Activated CD4-positive, alpha-beta memory T cell treated with anti-CD3 and anti-CD28 coated beads for 36 hours (primary cell): ENCODE measurements at regions not wholly inside any gene's neighbourhood (a gene's known extent, or its start where the extent isn't known, plus 50 kb on each side); places are given as distances from the start of the nearest gene placed in this dataset.

ENCODE experiments used
- CTCF ChIA-PET: fragments of 350-600 bp; sonication (Branson Sonifier 250); formaldehyde crosslinking; loops from one replicate; lab custom pipeline; 2021; ENCODE audit warnings: antibody characterized with exemption, inconsistent platforms; lab: Charles Lee
- POLR2A ChIA-PET: fragments of 350-600 bp; sonication (Branson Sonifier 250); formaldehyde crosslinking; loops from one replicate; lab custom pipeline; 2021; ENCODE audit warnings: antibody characterized with exemption; lab: Charles Lee
- DNase-seq: peaks from one replicate; pipeline ENCODE4 v3.0.0-alpha.2; 2020
- H3K27ac Mint-ChIP-seq: one replicate; pipeline ENCODE4 v1.8.0; 2021; ENCODE audit warnings: mixed read lengths
- H3K27me3 Mint-ChIP-seq: one replicate; pipeline ENCODE4 v1.8.0; 2021; ENCODE audit warnings: mixed read lengths
- H3K36me3 Mint-ChIP-seq: one replicate; pipeline ENCODE4 v1.8.0; 2021; ENCODE audit warnings: mixed read lengths
- H3K4me1 Mint-ChIP-seq: one replicate; pipeline ENCODE4 v1.8.0; 2021; ENCODE audit warnings: low read depth, mixed read lengths
- H3K4me3 Mint-ChIP-seq: one replicate; pipeline ENCODE4 v1.8.0; 2021; ENCODE audit warnings: mild to moderate bottlenecking, mixed read lengths
- H3K9me3 Mint-ChIP-seq: one replicate; pipeline ENCODE4 v1.8.0; 2021; ENCODE audit warnings: mixed read lengths
- intact Hi-C: fragments of 100-400 bp; cut with micrococcal nuclease; formaldehyde crosslinking; loops from one replicate; pipeline ENCODE4 v1.15.1; 2023

DNA sequence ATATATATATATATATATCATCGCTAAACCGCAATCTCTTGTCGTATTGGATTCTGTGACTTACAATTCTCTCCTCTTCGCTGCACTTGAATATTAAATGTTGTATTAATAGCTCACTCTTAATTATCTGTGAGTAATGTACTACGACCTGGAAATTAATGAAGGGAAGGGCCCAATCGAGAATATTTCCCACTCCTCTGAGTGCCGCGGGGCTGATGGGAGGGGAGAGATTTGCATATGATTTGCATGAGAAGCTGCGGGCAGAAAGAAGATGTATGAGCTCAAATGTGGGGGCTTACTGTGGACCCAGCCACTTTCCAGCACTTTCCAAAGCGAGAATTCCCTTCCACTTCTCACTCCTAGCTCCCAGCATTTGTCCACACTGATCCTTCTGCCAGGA lies 141.2 kb downstream of the MN1 start:
- peaks cover 4% of the 10 kb centered on the region for H3K27me3 Mint-ChIP-seq
- H3K4me3 Mint-ChIP-seq = no peak overlapping the region
- H3K27ac Mint-ChIP-seq = no peak overlapping the region
- CTCF ChIA-PET = no interaction called here
- no peak for DNase-seq
- peaks cover 17% of the 10 kb centered on the region for H3K9me3 Mint-ChIP-seq
- intact Hi-C loops = no loop called here
- H3K36me3 Mint-ChIP-seq = no peaks in the 10 kb centered on the region
- POLR2A ChIA-PET = no interaction called here
- H3K4me1 Mint-ChIP-seq = no peaks in the 10 kb centered on the region

DNA sequence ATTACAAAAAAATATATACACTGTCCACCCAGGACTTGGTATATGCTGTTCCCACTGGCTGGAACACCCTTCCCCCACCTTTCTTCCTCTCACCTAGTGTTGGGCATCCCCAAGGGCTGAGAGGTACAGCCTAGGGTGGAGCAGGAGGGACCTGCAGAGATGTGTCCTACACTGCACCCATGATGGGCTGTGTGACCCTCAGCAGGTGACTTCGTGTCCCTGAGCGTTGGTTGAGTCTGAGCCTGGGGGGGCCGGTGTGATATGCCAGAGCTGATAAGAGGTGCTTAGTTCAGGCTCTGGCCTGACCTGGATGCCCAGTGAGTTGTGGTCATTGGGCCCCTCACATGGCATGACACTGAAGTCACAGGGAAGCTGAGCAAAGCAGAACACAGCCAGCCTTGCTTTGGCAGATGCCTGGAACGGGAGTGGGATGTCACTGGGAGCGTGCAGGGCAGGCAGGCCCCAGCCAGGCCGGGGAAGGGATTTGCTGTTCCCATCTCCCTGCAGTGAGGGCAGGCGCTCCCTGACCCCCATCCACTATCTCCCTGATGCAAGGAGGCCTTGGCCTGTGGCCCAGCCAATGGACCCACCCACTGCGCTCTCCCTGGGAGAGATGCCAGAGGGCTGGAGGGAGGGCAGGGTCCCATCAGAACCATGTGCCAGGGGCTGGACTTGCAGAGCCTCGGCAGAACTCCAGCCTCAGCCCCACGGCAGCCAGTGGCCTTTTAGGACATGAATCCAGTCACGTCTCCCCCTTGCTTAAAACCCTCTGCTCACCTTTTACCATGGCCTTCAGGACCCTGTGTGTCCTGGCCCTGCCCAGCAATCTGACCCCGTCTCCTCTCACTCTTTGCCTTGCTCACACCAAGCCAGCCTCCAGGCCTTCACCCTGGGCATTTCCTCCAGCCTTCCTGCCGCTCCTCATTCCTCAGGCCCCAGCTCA lies 138.9 kb downstream of the MN1 start:
- ChIA-PET CTCF (no interaction called here), POLR2A (no interaction called here)
- H3K27ac Mint-ChIP-seq = no peak overlapping the region
- DNase-seq = no peak
- H3K36me3 Mint-ChIP-seq = no peaks in the 10 kb centered on the region
- peaks cover 4% of the 10 kb centered on the region for H3K27me3 Mint-ChIP-seq
- no peaks in the 10 kb centered on the region for H3K4me1 Mint-ChIP-seq
- no peak overlapping the region for H3K4me3 Mint-ChIP-seq
- peaks cover 11% of the 10 kb centered on the region for H3K9me3 Mint-ChIP-seq
- intact Hi-C loops = no loop called here

DNA sequence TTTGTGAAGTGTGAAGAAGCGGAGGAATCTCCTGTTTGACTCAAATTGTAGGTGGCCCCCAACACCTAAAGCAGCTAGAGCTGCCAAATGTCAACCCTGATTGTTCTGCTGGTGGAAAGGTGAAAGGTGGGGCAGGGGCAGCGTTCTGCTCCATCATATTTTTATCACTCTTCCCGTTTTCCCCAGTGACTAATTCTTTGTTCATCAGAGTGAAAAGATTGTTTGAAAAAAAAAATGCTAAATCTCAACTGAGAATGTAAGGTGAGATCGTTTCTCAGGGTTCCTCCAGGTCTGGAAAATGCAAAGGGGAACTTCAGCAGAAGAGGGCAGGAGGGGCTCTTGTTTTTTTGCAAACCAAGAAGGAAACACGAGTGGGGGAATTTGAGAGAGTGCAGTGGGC lies 137.7 kb downstream of the MN1 start:
- peaks cover 5% of the 10 kb centered on the region for H3K27me3 Mint-ChIP-seq
- H3K36me3 Mint-ChIP-seq = no peaks in the 10 kb centered on the region
- no peak for DNase-seq
- ChIA-PET POLR2A (no interaction called here), CTCF (no interaction called here)
- no peak overlapping the region for H3K27ac Mint-ChIP-seq
- H3K4me1 Mint-ChIP-seq = no peaks in the 10 kb centered on the region
- peaks cover 11% of the 10 kb centered on the region for H3K9me3 Mint-ChIP-seq
- H3K4me3 Mint-ChIP-seq = no peak overlapping the region
- intact Hi-C loops = no loop called here

DNA sequence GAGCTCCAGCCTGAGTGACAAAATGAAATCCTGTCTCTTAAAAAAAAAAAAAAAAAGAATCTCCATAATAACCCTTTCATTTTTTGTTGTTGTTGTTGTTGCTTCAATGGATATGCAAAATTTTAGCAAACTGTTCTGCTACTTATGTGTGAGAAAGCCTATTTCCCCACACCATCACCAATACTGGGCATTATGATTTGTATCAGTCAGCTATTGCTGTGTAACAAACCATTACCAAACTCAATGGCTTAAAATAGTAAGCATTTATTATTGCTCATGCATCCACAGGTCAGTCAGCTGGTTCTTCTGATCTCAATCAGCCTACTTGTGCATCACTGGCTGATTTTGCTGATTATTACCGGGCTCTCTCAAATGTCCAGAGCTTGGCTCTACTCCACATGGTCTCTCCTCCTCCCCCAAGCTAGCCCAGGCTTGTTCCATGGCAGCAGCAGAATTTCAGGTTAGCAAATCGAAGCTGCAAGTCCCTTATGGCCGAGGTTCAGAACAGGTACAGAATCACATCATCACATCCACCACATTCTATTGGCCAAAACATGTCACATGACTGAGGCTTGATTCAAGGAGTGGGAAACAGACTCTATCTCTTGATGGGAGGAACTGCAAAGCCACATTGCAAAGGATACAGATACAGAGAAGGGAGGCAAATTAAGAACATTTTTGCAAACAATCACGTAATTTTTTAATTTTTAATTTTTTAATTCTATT lies 135.1 kb downstream of the MN1 start:
- Mint-ChIP-seq H3K4me1 (no peaks in the 10 kb centered on the region), H3K27me3 (peaks cover 22% of the 10 kb centered on the region), H3K27ac (no peak overlapping the region), H3K36me3 (no peaks in the 10 kb centered on the region), H3K9me3 (peaks cover 11% of the 10 kb centered on the region), H3K4me3 (no peak overlapping the region)
- CTCF ChIA-PET = no interaction called here
- DNase-seq = no peak
- intact Hi-C loops = no loop called here
- POLR2A ChIA-PET = no interaction called here

DNA sequence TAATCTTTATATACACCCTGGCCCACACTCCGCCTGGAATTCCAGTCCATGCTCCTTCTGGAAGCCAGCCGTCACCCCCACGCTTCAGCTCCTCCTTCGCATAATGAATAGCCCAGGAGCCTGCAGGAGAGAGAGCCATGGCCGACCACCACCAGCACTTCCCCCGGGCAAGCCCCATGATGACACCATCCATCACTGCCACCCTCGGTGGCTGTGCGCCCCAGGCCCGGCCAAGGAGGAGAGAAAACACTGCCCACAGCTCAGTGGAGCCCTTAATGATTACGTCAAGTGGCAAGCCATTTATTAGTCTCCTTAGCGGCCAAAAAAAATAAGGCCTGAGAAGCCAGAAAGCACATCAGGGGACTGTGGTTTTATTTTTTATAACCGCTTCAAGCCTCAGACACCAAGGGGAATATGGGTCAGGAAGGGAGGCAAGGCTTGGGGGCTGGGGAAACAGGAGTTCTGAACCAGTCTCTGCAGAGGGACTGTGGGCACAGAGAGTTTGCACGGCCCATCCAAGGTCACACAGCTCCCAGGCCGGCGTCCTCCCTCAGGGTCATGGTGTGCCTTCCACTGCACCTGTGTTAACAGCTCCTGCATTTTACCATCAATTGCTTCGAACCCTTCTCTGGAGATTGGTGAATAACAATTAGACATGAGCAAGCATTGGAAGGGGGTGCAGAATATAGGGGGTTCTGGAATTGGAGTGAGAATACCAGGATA lies 134.3 kb downstream of the MN1 start:
- Mint-ChIP-seq H3K4me1 (no peaks in the 10 kb centered on the region), H3K36me3 (no peaks in the 10 kb centered on the region), H3K4me3 (no peak overlapping the region), H3K27me3 (peaks cover 23% of the 10 kb centered on the region), H3K27ac (no peak overlapping the region), H3K9me3 (peaks cover 11% of the 10 kb centered on the region)
- intact Hi-C loops = no loop called here
- ChIA-PET POLR2A (no interaction called here), CTCF (no interaction called here)
- DNase-seq = no peak

DNA sequence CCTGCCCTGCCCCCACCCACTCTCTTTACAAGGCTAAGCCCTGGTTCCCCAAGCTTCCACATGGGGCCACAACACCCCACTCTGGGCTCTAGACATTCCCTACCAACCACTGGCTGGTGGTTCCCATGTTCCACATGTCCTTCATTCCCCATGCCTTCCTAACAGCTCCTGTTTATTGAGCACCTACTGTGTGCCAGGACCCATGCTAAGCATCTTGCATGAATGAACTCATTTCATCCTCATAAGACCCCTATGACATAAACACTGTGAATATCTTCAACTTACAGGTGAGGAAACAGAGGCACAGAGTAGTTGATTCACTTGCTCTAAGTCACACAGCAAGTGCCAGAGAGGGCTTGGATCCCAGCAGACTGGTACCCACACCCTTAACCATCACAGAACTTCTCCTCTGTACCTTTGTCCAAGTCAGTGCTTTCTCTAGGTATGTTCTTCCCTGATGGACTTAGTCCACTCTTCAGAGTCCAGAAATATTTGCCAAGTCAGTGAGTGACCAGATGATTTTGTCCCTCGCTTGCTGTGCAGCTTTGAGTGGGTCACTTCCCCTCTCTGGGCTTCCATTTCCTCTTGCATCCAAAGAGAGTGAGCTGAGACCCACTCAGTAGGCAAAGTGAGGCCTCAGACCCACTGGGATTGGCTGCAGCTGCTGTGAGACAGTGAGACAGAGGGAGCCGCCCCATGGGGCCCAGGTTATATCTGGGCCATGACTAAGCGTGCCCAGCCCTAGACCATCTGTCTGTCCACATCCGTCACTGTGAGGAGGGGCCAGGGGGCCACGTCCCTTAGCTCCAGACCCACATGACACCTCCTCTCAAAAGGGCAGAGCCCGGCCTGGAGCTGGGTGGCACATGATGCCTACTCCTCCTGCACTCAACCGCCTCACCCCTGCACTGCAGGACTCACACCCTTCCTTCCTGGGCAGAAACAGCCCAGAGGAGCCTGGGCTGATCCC lies 132.4 kb downstream of the MN1 start:
- intact Hi-C loops = no loop called here
- ChIA-PET POLR2A (no interaction called here), CTCF (no interaction called here)
- Mint-ChIP-seq H3K4me3 (no peak overlapping the region), H3K9me3 (peaks cover 11% of the 10 kb centered on the region), H3K27ac (no peak overlapping the region), H3K4me1 (no peaks in the 10 kb centered on the region), H3K27me3 (peaks cover 22% of the 10 kb centered on the region), H3K36me3 (no peaks in the 10 kb centered on the region)
- DNase-seq = no peak

DNA sequence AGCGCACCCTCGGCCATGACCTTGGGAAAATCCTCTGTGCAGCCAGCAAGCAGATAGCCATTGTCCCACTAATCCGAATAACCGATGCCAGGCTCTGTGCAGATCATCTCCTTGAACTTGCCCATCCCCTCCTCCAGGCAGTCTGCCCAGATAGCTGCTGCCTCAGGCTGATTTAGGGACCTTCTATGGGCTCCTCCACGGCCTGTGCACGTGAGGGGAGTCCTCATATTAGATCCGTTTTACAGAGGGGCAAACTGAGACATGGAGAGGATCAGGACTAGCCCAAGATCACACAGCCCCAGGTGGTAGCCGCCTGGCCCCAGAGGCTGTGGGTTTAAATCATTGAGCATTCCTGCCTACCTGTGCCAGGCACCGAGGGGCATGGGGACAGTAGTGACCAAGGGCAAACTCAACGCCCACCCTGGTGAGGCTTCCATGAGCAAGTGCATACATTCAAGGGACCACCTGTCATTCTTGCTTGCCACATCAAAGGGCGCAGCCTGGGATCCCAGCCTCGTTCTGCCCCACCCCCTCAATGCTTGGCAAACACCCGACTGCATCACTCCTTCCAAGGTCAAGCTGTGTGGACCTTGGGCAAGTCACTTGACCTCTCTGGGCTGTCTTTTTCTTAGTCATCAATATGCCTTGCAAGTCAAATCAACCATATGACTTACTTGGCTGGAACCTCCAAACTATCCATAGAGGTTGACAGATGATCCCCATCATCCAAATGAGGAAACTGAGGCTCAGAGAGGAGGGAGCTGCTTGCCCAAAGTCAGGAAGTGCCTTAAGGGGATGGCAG lies 131.6 kb downstream of the MN1 start:
- DNase-seq = no peak
- intact Hi-C loops = no loop called here
- Mint-ChIP-seq H3K9me3 (peaks cover 11% of the 10 kb centered on the region), H3K36me3 (no peaks in the 10 kb centered on the region), H3K4me3 (no peak overlapping the region), H3K4me1 (no peaks in the 10 kb centered on the region), H3K27ac (no peak overlapping the region), H3K27me3 (peaks cover 20% of the 10 kb centered on the region)
- CTCF ChIA-PET = no interaction called here
- POLR2A ChIA-PET = no interaction called here

DNA sequence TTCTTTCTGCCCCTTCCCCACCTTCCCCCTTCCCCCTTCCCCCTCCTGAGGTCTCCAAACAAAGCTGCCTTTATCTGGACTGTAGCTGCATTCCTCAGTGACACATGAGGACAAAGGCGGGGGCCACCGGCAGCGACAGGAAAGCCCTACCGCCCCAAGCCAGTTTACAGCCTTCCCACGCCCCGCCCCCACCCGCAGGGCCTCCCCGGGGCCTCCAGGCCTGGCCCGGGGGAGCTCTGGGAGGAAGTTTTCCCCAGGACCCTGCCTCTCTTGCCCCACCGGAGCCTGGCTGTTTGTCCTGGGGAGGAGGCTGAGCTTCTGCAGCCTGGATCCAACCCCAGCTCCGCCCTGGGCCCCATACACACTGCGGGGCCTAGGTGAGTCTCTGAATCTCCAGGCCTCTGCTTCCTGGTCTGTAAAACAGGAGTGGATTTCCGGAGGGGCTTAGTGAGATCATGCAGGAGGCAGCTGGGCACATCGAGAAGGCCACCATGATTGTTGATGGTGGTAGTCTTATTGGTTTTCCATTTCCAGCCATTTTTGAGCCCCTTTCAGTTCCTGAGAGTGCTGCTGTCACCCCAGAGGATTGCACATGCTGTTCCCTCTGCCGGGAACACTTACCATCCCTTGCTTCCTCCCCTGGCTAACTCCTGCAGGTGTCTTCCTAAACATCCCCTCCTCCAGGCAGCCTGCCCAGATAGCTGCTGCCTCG lies 130.7 kb downstream of the MN1 start:
- no peak for DNase-seq
- Mint-ChIP-seq H3K27ac (no peak overlapping the region), H3K27me3 (peaks cover 21% of the 10 kb centered on the region), H3K4me3 (no peak overlapping the region), H3K4me1 (no peaks in the 10 kb centered on the region), H3K36me3 (no peaks in the 10 kb centered on the region), H3K9me3 (peaks cover 9% of the 10 kb centered on the region)
- CTCF ChIA-PET = no interaction called here
- intact Hi-C loops = no loop called here
- POLR2A ChIA-PET = no interaction called here

DNA sequence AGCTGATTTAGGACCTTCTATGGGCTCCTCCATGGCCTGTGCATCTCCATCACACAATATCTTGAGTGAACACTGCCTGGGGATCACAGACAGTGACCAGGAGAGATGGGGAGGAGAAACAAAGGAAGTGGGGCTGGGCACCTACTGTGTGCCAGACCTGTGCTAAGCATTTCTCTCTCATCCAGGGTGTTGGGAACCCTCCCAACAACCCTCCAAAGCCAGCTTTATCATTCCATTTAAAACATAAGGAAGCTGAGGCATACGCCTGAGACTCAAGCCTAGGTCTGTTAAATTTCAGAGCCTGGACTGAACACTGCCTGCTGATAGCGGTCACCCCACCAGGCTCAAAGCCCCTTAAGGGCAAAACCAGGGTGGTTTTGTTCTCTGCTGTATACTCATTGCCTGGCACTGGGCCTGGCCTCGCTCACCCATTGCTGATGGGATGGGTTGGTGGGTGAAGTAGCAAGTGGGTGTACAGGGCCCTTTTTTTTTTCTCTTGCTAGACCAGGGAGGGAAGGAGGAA lies 130.1 kb downstream of the MN1 start:
- Mint-ChIP-seq H3K27me3 (peaks cover 22% of the 10 kb centered on the region), H3K4me3 (no peak overlapping the region), H3K27ac (no peak overlapping the region), H3K9me3 (peaks cover 6% of the 10 kb centered on the region), H3K4me1 (no peaks in the 10 kb centered on the region), H3K36me3 (no peaks in the 10 kb centered on the region)
- DNase-seq = no peak
- ChIA-PET POLR2A (no interaction called here), CTCF (no interaction called here)
- intact Hi-C loops = no loop called here

DNA sequence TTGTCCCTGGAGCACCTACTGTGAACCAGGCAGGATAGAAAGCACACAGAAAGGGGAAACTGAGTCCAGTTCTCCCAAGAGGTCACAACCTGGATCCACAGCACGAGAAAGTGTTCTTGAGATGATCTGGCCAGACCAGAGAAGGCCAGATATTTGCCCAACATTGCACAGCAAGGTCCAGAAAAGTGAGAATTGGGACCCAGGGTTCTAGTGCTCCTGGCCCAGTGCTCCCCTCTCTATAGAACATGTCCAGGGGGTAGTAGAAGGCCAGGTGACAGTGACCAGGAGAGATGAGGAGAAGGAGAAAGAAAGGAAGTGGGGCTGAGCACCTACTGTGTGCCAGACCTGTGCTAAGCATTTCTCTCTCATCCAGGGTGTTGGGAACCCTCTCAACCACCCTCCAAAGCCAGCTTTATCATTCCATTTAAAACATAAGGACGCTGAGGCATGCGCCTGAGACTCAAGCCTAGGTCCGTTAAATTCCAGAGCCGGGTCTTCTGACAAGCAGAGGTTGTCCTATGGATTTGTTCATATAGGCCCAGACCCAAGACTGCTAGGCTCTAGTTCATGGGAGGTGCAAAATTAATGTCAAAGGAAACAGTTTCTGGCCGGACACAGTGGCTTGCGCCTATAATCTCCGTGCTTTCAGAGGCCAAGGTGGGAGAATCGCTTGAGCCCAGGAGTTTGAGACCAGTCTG lies 128.7 kb downstream of the MN1 start:
- no peak for DNase-seq
- peaks cover 24% of the 10 kb centered on the region for H3K27me3 Mint-ChIP-seq
- intact Hi-C loops = no loop called here
- no peaks in the 10 kb centered on the region for H3K36me3 Mint-ChIP-seq
- no peaks in the 10 kb centered on the region for H3K4me1 Mint-ChIP-seq
- H3K9me3 Mint-ChIP-seq = no peaks in the 10 kb centered on the region
- H3K27ac Mint-ChIP-seq = no peak overlapping the region
- POLR2A ChIA-PET = no interaction called here
- CTCF ChIA-PET = no interaction called here
- no peak overlapping the region for H3K4me3 Mint-ChIP-seq
